ENCODE measurements at regions not wholly inside any gene's neighbourhood (a gene's known extent, or its start where the extent isn't known, plus 50 kb on each side); places are given as distances from the start of the nearest gene placed in this dataset.

GRCh38 chr3:182117131-182117530 is 405.4 kb downstream of the SOX2 start:
- TF ChIP-seq, protein P1, sequence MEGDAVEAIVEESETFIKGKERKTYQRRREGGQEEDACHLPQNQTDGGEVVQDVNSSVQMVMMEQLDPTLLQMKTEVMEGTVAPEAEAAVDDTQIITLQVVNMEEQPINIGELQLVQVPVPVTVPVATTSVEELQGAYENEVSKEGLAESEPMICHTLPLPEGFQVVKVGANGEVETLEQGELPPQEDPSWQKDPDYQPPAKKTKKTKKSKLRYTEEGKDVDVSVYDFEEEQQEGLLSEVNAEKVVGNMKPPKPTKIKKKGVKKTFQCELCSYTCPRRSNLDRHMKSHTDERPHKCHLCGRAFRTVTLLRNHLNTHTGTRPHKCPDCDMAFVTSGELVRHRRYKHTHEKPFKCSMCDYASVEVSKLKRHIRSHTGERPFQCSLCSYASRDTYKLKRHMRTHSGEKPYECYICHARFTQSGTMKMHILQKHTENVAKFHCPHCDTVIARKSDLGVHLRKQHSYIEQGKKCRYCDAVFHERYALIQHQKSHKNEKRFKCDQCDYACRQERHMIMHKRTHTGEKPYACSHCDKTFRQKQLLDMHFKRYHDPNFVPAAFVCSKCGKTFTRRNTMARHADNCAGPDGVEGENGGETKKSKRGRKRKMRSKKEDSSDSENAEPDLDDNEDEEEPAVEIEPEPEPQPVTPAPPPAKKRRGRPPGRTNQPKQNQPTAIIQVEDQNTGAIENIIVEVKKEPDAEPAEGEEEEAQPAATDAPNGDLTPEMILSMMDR (IDR thresholded peaks at IDR 0.05; ENCODE audit: low read depth, low read length, poor library complexity, severe bottlenecking): no peak
- no peak for TF ChIP-seq EZH2phosphoT487 (IDR thresholded peaks at IDR 0.05; ENCODE audit: borderline replicate concordance, low read length)
- Histone ChIP-seq H3K79me2 (ENCODE audit: control insufficient read depth, low read length) (no peaks in the 10 kb centered on the region), H3K9me2 (replicated peaks; ENCODE audit: control insufficient read depth, low read length) (no peaks in the 10 kb centered on the region)

DNA sequence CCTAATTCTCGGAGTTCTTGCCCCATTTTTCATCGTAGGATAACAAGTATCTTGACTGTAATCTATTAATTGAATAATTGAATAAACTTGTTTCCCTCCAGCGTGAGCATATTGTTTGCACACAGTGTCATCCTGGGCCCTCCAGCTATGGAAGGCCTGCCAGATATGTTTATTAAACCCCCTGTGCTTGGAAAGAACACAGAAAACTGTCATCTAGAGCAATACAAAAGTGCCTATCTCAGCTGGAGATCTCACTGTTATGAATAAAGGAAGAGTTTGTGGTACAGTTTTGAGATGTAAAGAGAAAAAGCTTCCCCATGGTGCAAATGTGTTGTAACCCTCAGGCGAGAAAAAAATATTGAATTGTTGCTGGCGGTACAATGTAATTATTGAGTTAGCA is 405.9 kb downstream of the SOX2 start:
- Histone ChIP-seq H3K27me3 (ENCODE audit: control insufficient read depth, low read length) (no peaks in the 10 kb centered on the region), H3K9me2 (replicated peaks; ENCODE audit: control insufficient read depth, low read length) (no peaks in the 10 kb centered on the region), H3K4me3 (ENCODE audit: low read length) (no peak overlapping the region), H3K79me2 (ENCODE audit: control insufficient read depth, low read length) (no peaks in the 10 kb centered on the region), H3K27ac (ENCODE audit: low read depth, low read length) (no peak overlapping the region), H3K4me2 (ENCODE audit: low read length) (no peak overlapping the region), H3K4me1 (ENCODE audit: control insufficient read depth, low read length) (no peaks in the 10 kb centered on the region), H3K36me3 (ENCODE audit: control insufficient read depth, low read length) (no peaks in the 10 kb centered on the region), H3F3A (ENCODE audit: control insufficient read depth, insufficient read depth) (no peaks in the 10 kb centered on the region), H3K9me3 (ENCODE audit: control insufficient read depth, insufficient read depth, low read length) (no peaks in the 10 kb centered on the region), H4K20me1 (ENCODE audit: control insufficient read depth, insufficient read depth, low read depth, low read length) (no peaks in the 10 kb centered on the region)
- TF ChIP-seq EZH2phosphoT487 (IDR thresholded peaks at IDR 0.05; ENCODE audit: borderline replicate concordance, low read length): no peak
- TF ChIP-seq, protein P1 (IDR thresholded peaks at IDR 0.05; ENCODE audit: low read depth, low read length, poor library complexity, severe bottlenecking): no peak

More at GRCh38 chr3:182117131-182117530, 405.4 kb downstream of the SOX2 start:
- Histone ChIP-seq H3K4me1 (ENCODE audit: control insufficient read depth, low read length) (no peaks in the 10 kb centered on the region), H3K27ac (ENCODE audit: low read depth, low read length) (no peak overlapping the region), H3K9me3 (ENCODE audit: control insufficient read depth, insufficient read depth, low read length) (no peaks in the 10 kb centered on the region), H3K36me3 (ENCODE audit: control insufficient read depth, low read length) (no peaks in the 10 kb centered on the region), H3F3A (ENCODE audit: control insufficient read depth, insufficient read depth) (no peaks in the 10 kb centered on the region), H3K4me3 (ENCODE audit: low read length) (no peak overlapping the region), H4K20me1 (ENCODE audit: control insufficient read depth, insufficient read depth, low read depth, low read length) (no peaks in the 10 kb centered on the region), H3K27me3 (ENCODE audit: control insufficient read depth, low read length) (no peaks in the 10 kb centered on the region), H3K4me2 (ENCODE audit: low read length) (no peak overlapping the region)

DNA sequence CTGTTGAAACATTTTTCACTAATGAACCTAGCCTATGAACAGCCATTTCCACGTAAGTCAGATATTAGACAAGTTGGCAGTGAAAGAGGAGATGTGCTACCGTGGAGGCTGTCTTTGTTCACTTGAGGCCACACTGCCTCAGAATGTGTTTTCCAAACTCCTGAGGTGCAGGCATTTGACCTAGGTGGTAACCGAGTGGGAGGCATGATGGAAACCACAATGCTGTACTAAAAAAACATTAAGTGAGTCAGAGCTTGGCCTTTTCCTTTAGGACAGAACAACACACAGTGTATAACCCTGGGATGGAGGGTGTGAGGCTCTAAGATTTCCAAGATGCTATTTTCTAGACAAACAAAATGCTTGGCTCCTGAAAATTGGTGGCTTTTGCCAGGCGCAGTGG is 406.3 kb downstream of the SOX2 start:
- no peaks in the 10 kb centered on the region for H3K4me1 ChIP-seq (ENCODE audit: control insufficient read depth, low read length)
- no peaks in the 10 kb centered on the region for H3K36me3 ChIP-seq (ENCODE audit: control insufficient read depth, low read length)
- TF ChIP-seq, protein P1 (IDR thresholded peaks at IDR 0.05; ENCODE audit: low read depth, low read length, poor library complexity, severe bottlenecking): no peak
- TF ChIP-seq EZH2phosphoT487 (IDR thresholded peaks at IDR 0.05; ENCODE audit: borderline replicate concordance, low read length): no peak
- H3K79me2 ChIP-seq (ENCODE audit: control insufficient read depth, low read length): no peaks in the 10 kb centered on the region
- no peak overlapping the region for H3K4me3 ChIP-seq (ENCODE audit: low read length)
- no peaks in the 10 kb centered on the region for H3F3A ChIP-seq (ENCODE audit: control insufficient read depth, insufficient read depth)
- no peaks in the 10 kb centered on the region for H3K9me2 ChIP-seq (replicated peaks; ENCODE audit: control insufficient read depth, low read length)
- H3K4me2 ChIP-seq (ENCODE audit: low read length): no peak overlapping the region
- H3K9me3 ChIP-seq (ENCODE audit: control insufficient read depth, insufficient read depth, low read length): no peaks in the 10 kb centered on the region
- H3K27ac ChIP-seq (ENCODE audit: low read depth, low read length): no peak overlapping the region
- H4K20me1 ChIP-seq (ENCODE audit: control insufficient read depth, insufficient read depth, low read depth, low read length): no peaks in the 10 kb centered on the region
- H3K27me3 ChIP-seq (ENCODE audit: control insufficient read depth, low read length): no peaks in the 10 kb centered on the region

DNA sequence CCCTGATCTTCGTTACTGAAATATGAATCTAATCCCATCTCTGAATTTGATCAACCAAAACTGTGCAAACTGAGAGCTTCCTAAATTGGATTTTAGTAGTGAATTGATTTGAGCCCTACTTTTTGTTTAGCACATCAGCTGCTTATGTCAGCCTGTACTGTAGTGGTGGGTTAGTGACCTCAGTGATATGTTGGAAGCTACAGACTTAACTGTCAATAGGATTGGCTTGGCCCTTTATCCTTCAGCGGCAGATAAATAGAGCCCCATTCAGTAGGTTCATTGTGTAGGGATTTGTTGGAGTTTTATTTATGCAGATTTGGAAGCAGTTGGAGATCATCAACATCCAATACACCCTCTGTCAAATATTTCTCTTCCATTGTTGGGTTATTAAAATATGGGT is 409.7 kb downstream of the SOX2 start:
- Histone ChIP-seq H3K27ac (ENCODE audit: low read depth, low read length) (no peak overlapping the region), H3K9me2 (replicated peaks; ENCODE audit: control insufficient read depth, low read length) (no peaks in the 10 kb centered on the region), H3F3A (ENCODE audit: control insufficient read depth, insufficient read depth) (no peaks in the 10 kb centered on the region), H3K79me2 (ENCODE audit: control insufficient read depth, low read length) (no peaks in the 10 kb centered on the region), H3K4me3 (ENCODE audit: low read length) (no peak overlapping the region), H4K20me1 (ENCODE audit: control insufficient read depth, insufficient read depth, low read depth, low read length) (no peaks in the 10 kb centered on the region), H3K4me2 (ENCODE audit: low read length) (no peak overlapping the region), H3K27me3 (ENCODE audit: control insufficient read depth, low read length) (no peaks in the 10 kb centered on the region), H3K36me3 (ENCODE audit: control insufficient read depth, low read length) (no peaks in the 10 kb centered on the region), H3K9me3 (ENCODE audit: control insufficient read depth, insufficient read depth, low read length) (no peaks in the 10 kb centered on the region), H3K4me1 (ENCODE audit: control insufficient read depth, low read length) (no peaks in the 10 kb centered on the region)
- no peak for TF ChIP-seq EZH2phosphoT487 (IDR thresholded peaks at IDR 0.05; ENCODE audit: borderline replicate concordance, low read length)
- TF ChIP-seq, protein P1 (IDR thresholded peaks at IDR 0.05; ENCODE audit: low read depth, low read length, poor library complexity, severe bottlenecking): no peak
